ENCODE measurements at regions not wholly inside any gene's neighbourhood (a gene's known extent, or its start where the extent isn't known, plus 50 kb on each side); places are given as distances from the start of the nearest gene placed in this dataset.

DNA sequence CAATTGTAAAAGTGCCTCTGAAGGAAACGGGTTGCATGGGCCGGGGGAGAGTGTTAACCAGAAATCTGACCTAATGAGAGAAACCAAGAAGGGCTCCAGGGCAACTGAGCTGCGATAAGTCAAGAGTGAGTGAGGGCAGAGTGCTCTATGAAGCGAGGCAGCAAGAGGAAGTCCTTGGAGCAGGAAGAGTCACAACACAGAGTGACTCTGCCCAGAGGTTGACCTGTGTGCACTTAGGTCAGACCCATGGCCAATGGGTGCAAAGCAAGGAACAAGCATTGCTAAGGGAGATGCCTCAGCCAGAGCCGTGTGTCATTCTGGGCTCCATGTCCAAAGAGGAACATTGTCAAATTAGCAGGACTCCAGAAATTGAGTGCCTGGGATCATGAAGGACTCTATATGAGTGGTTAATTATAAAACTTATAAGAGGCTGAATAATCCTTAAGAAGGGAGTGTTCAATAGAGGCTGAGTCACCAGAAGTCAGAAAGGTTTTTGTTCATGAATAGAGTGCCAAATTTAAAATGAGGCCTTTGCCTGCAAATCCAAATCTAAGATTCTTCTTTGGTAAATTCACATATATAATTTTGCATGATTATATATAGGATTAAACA is 438.5 kb downstream of the MED10 start:
- Mint-ChIP-seq H3K9me3 (ENCODE audit: low read depth) (no peaks in the 10 kb centered on the region), H3K36me3 (ENCODE audit: low read depth) (no peaks in the 10 kb centered on the region), H3K27ac (ENCODE audit: unreplicated experiment) (no peak overlapping the region), H3K4me1 (ENCODE audit: low read depth) (no peaks in the 10 kb centered on the region), H3K4me3 (ENCODE audit: unreplicated experiment) (no peak overlapping the region), H3K27me3 (ENCODE audit: low read depth) (no peaks in the 10 kb centered on the region)
- TF ChIP-seq, protein P1, sequence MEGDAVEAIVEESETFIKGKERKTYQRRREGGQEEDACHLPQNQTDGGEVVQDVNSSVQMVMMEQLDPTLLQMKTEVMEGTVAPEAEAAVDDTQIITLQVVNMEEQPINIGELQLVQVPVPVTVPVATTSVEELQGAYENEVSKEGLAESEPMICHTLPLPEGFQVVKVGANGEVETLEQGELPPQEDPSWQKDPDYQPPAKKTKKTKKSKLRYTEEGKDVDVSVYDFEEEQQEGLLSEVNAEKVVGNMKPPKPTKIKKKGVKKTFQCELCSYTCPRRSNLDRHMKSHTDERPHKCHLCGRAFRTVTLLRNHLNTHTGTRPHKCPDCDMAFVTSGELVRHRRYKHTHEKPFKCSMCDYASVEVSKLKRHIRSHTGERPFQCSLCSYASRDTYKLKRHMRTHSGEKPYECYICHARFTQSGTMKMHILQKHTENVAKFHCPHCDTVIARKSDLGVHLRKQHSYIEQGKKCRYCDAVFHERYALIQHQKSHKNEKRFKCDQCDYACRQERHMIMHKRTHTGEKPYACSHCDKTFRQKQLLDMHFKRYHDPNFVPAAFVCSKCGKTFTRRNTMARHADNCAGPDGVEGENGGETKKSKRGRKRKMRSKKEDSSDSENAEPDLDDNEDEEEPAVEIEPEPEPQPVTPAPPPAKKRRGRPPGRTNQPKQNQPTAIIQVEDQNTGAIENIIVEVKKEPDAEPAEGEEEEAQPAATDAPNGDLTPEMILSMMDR (IDR thresholded peaks at IDR 0.05) = no peak
- DNase-seq (ENCODE audit: low spot score) = no peak

GRCh38 chr5:5933651-5934050 is 444.7 kb downstream of the MED10 start:
- H3K36me3 Mint-ChIP-seq (ENCODE audit: low read depth) = no peaks in the 10 kb centered on the region
- DNase-seq (ENCODE audit: low spot score) = no peak
- no peak overlapping the region for H3K27ac Mint-ChIP-seq (ENCODE audit: unreplicated experiment)
- H3K4me3 Mint-ChIP-seq (ENCODE audit: unreplicated experiment) = no peak overlapping the region
- no peaks in the 10 kb centered on the region for H3K27me3 Mint-ChIP-seq (ENCODE audit: low read depth)
- H3K9me3 Mint-ChIP-seq (ENCODE audit: low read depth) = no peaks in the 10 kb centered on the region
- no peaks in the 10 kb centered on the region for H3K4me1 Mint-ChIP-seq (ENCODE audit: low read depth)
- TF ChIP-seq, protein P1 (IDR thresholded peaks at IDR 0.05) = no peak

DNA sequence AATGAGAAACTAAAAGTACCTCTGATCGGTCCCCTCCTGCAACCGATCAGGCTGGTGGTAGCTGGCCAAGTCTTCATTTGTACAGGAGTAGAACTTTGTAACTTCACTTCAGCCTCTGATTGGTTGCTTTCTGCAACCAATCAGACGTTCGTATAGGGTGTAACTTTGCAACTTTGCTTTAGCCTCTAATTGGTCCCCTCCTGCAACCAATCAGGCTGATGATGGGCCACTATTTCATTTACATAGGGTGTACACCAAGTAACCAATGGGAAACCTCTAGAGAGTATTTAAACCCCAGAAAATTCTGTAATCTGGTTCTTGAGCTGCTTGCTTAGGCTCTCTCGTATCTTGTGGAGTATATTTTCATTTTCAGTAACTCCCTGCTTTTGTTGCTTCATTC is 445.5 kb downstream of the MED10 start:
- Mint-ChIP-seq H3K27ac (ENCODE audit: unreplicated experiment) (no peak overlapping the region), H3K27me3 (ENCODE audit: low read depth) (no peaks in the 10 kb centered on the region), H3K9me3 (ENCODE audit: low read depth) (no peaks in the 10 kb centered on the region), H3K4me3 (ENCODE audit: unreplicated experiment) (no peak overlapping the region), H3K36me3 (ENCODE audit: low read depth) (no peaks in the 10 kb centered on the region), H3K4me1 (ENCODE audit: low read depth) (no peaks in the 10 kb centered on the region)
- DNase-seq (ENCODE audit: low spot score) = no peak
- TF ChIP-seq, protein P1 (IDR thresholded peaks at IDR 0.05) = no peak

GRCh38 chr5:5930561-5930960 is 447.8 kb downstream of the MED10 start:
- TF ChIP-seq, protein P1 (IDR thresholded peaks at IDR 0.05) = no peak
- Mint-ChIP-seq H3K4me1 (ENCODE audit: low read depth) (no peaks in the 10 kb centered on the region), H3K4me3 (ENCODE audit: unreplicated experiment) (no peak overlapping the region), H3K36me3 (ENCODE audit: low read depth) (no peaks in the 10 kb centered on the region), H3K27me3 (ENCODE audit: low read depth) (no peaks in the 10 kb centered on the region), H3K27ac (ENCODE audit: unreplicated experiment) (no peak overlapping the region), H3K9me3 (ENCODE audit: low read depth) (no peaks in the 10 kb centered on the region)
- DNase-seq (ENCODE audit: low spot score) = no peak

DNA sequence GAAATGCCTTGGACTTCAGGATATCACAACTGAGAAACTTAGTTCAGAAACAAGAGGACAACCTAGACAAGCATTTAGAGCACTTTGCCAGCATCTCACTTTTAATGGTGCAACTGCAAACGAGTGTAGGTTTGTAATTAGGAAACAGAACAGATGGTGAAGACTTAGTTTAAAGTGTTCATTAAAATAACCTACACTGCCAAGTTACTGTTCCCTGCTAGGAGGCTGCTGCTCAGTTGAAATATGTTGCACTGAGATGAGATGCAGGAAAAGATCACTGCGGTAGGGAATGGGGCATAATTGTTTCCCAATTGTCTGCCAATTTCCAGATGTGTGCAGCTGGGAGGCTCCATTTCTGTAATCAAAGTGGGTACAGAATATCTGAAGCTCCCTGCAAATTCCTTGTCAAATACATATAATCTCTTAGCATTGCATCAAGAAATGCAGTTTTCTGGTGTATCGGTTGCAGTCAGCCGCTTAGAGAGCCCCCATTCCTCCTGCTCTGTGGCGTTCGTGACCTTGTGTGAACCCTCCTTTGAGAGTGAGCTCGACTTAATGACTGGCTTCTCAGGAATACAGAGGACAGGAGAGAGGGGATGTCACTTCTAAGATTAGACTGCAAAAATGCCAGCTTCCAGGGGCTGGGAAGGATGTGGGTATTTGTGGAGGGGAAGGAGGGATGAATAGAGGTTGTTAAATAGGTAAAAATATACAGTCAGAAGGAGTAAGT is 448.9 kb downstream of the MED10 start:
- DNase-seq (ENCODE audit: low spot score) = no peak
- TF ChIP-seq, protein P1 (IDR thresholded peaks at IDR 0.05) = no peak
- H3K9me3 Mint-ChIP-seq (ENCODE audit: low read depth) = no peaks in the 10 kb centered on the region
- no peak overlapping the region for H3K27ac Mint-ChIP-seq (ENCODE audit: unreplicated experiment)
- no peaks in the 10 kb centered on the region for H3K27me3 Mint-ChIP-seq (ENCODE audit: low read depth)
- H3K4me3 Mint-ChIP-seq (ENCODE audit: unreplicated experiment) = no peak overlapping the region
- H3K36me3 Mint-ChIP-seq (ENCODE audit: low read depth) = no peaks in the 10 kb centered on the region
- no peaks in the 10 kb centered on the region for H3K4me1 Mint-ChIP-seq (ENCODE audit: low read depth)

Measured in chondrocyte (in vitro differentiated cells).